ENCODE measurements at regions not wholly inside any gene's neighbourhood (a gene's known extent, or its start where the extent isn't known, plus 50 kb on each side); places are given as distances from the start of the nearest gene placed in this dataset.

GRCh38 chr15:67916565-67916964, 76.7 kb upstream of the RNU6-1 start:
- TF ChIP-seq, protein P1, sequence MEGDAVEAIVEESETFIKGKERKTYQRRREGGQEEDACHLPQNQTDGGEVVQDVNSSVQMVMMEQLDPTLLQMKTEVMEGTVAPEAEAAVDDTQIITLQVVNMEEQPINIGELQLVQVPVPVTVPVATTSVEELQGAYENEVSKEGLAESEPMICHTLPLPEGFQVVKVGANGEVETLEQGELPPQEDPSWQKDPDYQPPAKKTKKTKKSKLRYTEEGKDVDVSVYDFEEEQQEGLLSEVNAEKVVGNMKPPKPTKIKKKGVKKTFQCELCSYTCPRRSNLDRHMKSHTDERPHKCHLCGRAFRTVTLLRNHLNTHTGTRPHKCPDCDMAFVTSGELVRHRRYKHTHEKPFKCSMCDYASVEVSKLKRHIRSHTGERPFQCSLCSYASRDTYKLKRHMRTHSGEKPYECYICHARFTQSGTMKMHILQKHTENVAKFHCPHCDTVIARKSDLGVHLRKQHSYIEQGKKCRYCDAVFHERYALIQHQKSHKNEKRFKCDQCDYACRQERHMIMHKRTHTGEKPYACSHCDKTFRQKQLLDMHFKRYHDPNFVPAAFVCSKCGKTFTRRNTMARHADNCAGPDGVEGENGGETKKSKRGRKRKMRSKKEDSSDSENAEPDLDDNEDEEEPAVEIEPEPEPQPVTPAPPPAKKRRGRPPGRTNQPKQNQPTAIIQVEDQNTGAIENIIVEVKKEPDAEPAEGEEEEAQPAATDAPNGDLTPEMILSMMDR (IDR thresholded peaks at IDR 0.05), result no peak
- no peak for TF ChIP-seq POLR2AphosphoS5 (IDR thresholded peaks at IDR 0.05)

Measured in breast epithelium (tissue), 3 donors.